NCI-H2029 treated with DMSO at 0.1 percent for 48 hours (cell line): ENCODE measurements at regions not wholly inside any gene's neighbourhood (a gene's known extent, or its start where the extent isn't known, plus 50 kb on each side); places are given as distances from the start of the nearest gene placed in this dataset.
"Not testable (repeated sequence)": the region's sequence is repeated elsewhere in the genome, so short reads cannot be mapped to it uniquely, and the experiment has no call there.

ENCODE experiments used
- DNase-seq: peaks from one replicate; lab custom pipeline; 2025; lab: John Stamatoyannopoulos, UW

- DNase-seq, result no peak
These were observed 170.2 kb downstream of the HSD17B3 start for GRCh38 chr9:96131825-96132224.

- DNase-seq, result no peak
These were observed 171.0 kb downstream of the HSD17B3 start for GRCh38 chr9:96130970-96131369.

DNA sequence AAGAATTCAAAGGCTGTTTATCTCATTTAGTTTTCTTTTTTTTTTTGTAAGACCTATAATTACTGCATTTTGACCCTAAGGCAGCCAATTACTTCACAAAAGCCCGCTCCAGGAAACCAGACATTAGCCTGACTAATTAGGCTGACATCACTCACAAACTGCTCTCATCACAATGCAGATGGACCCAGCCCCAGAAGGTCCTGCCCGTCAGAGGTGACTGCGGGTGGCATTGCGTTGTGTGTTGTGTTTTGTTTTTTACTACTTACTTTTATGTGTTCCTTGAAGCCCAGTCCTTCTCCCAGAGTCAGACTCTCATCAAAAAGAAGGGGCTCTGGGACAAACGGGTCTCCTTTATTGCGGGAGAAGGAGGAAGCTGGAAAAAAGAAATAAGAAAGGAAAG is 172.2 kb downstream of the HSD17B3 start:
- no peak for DNase-seq

DNA sequence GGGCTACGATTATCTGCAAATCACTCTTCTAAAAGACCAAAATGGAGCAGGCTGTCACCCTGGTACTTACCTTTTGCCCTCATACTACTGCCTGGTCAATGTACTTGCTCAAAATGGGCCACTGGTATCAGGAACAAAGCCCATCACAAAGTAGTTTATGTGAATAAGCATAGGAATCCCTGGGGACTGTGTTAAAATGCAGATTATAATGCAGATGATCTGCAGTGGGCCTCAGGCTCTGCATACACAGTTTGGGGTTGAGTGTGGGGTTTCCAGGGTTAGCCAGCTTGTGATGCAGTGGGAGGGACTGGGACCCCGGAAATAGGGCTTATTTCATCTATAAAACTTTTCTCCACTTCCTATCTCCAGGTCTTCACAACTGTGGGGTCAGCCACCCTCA is 173.1 kb downstream of the HSD17B3 start:
- no peak for DNase-seq

DNA sequence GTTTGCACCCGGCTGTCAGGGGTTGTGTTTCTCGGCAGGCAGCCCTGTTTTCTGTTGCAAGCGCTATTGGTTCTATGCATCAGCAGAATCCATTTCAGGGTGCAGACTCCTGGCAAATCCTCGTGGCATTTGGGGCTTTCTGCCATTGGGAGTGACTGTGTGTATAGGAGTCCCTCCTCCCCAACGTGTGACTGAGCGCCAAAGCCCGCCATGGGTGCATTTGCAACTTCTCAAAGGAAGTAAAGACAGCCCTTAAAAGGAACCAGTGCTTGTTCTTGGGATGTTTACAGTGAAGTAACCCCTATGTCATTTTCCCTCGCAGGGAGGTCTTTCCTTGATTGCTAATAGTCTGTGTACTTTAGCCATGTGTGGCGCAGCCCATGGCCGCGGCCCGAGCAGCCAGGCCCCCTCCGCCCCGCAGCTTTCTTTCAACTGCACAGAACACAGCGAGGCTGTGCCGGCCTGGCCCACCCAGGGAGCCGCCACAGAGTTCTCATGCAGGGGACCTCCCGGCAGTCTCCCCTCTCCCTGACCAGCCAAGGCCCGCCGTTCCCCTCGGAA is 175.6 kb downstream of the HSD17B3 start:
- no peak for DNase-seq

- DNase-seq, result no peak
These were observed 176.4 kb downstream of the HSD17B3 start for GRCh38 chr9:96125624-96126023.

DNA sequence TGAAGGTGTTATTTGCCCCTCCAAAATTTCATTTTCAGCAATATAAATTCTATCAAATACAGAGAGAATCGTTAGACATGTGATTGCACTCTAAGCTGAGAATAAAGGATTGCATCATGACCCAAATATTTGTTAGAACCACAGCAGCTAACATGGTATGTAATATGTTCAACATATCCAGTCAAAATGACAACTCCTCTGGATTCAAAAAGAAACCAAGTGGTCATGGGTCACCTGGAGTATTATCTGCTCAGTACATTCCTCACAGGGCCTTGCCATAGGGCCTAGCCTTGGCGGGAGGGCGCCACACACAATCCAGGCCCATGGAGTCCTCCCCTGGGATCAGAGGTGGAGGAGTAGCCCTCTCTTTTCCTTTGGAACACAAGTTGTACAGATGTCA is 179.2 kb downstream of the HSD17B3 start:
- no peak for DNase-seq

GRCh38 chr9:96122282-96122681 is 179.7 kb downstream of the HSD17B3 start:
- no peak for DNase-seq

DNA sequence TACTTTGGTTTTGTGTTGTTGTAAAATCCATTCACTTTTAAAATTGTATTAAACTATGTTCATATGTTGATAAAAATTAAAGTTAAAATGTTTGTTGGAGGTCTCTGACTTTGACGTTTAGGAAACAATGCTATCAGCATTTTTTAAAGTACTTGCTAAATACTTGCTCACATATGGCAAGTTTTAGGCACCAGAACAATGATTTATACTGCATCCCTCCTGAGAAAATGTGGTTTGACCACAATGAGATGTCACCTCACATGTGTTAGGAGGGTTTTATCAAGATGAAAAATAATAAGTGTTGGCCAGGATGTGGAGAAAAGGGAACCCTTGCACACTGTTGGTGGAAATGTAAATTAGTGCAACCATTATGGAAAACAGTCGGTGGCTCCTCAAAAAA is 180.8 kb downstream of the HSD17B3 start:
- no peak for DNase-seq

DNA sequence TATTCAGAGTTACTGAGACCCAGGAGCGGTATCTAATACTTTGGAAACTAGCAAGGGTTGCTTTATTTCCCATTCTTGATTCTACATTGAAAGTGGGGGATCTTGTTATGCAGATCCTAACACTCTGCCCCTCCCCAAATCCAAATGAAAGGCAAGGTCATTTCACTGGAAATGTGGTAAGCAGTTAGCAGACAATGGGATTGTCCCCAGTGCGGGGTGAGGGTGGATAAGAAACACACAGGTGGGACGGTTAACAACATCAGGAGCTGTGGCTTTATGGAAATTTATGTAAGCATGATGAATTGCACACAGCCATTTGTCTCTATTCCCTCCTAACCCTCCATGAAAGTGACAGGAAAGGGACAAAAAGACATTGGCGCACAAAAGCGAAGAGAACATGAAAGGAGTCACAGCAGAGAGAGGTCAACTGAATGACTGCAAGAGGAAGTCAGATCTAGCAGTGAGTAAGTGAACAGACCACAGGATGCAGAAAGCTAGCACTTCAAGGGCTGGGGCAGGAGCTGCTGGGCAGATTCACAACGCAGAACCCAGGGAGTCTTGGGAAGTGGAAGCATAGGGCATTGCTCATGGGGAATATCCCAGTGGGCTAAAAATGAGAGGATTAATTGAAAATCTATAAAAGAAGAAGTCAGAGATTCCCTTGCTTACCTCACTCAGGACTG is 184.4 kb downstream of the HSD17B3 start:
- no peak for DNase-seq

DNA sequence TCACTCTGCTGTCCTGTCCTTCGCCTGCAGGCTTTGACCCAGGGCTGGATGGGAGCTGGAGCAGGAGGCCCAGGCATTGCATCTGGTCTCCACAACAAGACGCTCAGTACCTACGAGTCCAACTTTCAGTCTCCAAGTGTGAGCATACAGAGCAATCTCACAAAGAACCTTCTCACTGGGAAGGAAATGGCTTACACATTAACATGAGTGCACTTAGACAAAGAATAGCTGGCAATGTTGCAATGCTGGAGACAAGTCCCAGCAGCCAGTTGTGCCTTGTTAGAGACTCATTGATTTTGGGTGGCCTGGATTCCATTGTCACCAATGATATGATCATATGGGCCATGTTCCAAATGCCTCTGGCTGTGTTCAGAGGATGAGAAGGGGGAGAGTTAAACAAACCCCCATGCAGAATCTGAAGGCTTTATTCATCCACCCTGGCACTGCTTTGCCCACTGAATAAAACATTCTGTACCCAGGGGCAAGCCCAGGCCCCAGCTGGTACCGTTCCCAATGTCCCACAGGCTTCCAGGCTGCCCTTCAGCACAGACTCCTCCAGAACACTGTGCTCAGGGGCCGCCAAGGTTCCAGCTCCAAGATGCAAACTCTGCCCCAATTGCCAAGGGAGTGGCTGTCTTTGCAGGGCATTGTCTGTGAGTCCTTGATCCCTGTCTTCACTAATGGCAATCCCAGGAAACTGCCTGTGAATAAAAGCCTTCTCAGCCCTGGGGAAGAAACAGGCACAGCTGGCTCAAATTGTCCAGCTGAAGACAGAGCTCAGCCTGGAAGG is 185.5 kb downstream of the HSD17B3 start:
- no peak for DNase-seq

- DNase-seq, result no peak
These were observed 186.1 kb downstream of the HSD17B3 start for GRCh38 chr9:96115836-96116235.

- no peak for DNase-seq
These were observed 188.9 kb downstream of the HSD17B3 start for GRCh38 chr9:96113032-96113431.

GRCh38 chr9:96109680-96110351 is 192.2 kb downstream of the HSD17B3 start:
- no peak for DNase-seq

GRCh38 chr9:96108691-96109380 is 193.1 kb downstream of the HSD17B3 start:
- no peak for DNase-seq

- DNase-seq, result no peak
These were observed 194.5 kb downstream of the HSD17B3 start for GRCh38 chr9:96107436-96107835.

GRCh38 chr9:96100385-96101300 is 201.3 kb downstream of the HSD17B3 start:
- peak; percentile 26 for DNase-seq

GRCh38 chr9:96090630-96091029 is 211.3 kb downstream of the HSD17B3 start:
- not testable (repeated sequence) for DNase-seq

DNA sequence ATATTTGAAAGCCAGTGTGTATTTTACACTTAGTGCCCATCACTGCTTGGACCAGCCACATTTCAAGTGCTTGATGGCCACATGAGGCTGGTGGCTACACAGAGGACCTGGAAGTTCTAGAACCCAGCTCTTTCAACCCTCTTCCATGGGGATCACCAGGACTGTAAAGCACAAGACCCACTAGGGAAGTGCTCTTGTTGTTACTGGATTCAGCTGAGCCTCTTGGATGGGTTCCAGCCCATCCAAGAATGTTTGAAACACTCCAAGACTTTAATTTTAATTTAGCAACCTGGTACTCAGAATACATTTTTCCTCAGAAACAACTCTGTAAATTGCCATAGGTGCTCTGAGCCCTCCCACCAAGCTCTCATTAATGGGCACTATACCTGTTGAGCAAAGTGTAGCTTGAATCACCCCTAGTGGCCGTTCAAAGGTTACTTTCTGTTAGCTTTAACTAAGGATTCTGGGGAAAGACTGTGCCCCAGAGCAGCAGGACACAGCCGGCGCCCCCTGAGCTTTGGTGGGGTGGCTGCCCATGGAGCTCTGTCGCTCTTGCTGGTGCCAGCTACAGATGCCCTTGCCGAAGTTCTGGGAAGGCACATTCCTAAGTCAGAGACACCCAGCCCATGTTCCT is 212.4 kb downstream of the HSD17B3 start:
- no peak for DNase-seq

DNA sequence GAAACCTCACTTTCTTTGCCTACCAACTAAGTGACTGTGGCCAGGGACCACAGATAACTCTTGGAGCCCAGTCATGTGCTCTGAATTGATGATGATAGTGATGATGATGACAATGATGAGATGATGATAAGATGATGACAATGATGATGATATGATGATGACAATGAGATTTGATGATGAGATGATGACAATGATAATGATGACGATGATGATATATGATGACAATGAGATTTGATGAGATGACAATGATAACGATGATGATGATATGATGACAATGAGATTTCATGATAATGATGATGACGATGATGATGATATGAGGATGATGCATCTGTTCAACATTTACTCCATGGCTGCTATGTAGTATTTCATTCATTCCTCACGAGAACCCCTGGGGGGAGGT is 213.0 kb downstream of the ERCC6L2 start:
- no peak for DNase-seq
